ENCODE measurements at regions not wholly inside any gene's neighbourhood (a gene's known extent, or its start where the extent isn't known, plus 50 kb on each side); places are given as distances from the start of the nearest gene placed in this dataset.

GRCh38 chr2:128630974-128631697, 312.5 kb upstream of the HS6ST1 start:
- peaks cover 19 to 48% of the 10 kb centered on the region in 2 experiments for H3K27me3 ChIP-seq (ENCODE audit: control insufficient read depth in 2 of 2, insufficient read depth in 2 of 2, low read length in 2 of 2)
- H2AFZ ChIP-seq (ENCODE audit: low read depth, low read length) = no peak overlapping the region
- in situ Hi-C loops (cut with MboI) (no loop called here), intact Hi-C loops (cut with micrococcal nuclease) (no loop called here)
- no peak overlapping the region for H3K9ac ChIP-seq (ENCODE audit: insufficient read depth in 1 of 2, low read depth in 2 of 2, low read length in 2 of 2)
- no peaks in the 10 kb centered on the region for H3K36me3 ChIP-seq (ENCODE audit: control insufficient read depth, insufficient read depth, low read length)
- no peak overlapping the region for H3K4me2 ChIP-seq (ENCODE audit: insufficient read depth, low read length)
- TF ChIP-seq XRCC4 (IDR thresholded peaks at IDR 0.05; ENCODE audit: extremely low read depth, insufficient read depth, insufficient read length) = no peak
- no peak for TF ChIP-seq ZNF76 (CRISPR knock-in tag; IDR thresholded peaks at IDR 0.05; ENCODE audit: borderline replicate concordance)
- TF ChIP-seq L3MBTL2 (IDR thresholded peaks at IDR 0.05) = no peak
- no peak for TF ChIP-seq ATF1 (CRISPR knock-in tag; IDR thresholded peaks at IDR 0.05)
- TF ChIP-seq ATF1 (tag; IDR thresholded peaks at IDR 0.05) = no peak
- TF ChIP-seq NKRF (IDR thresholded peaks at IDR 0.05; ENCODE audit: borderline replicate concordance) = no peak
- no peak for TF ChIP-seq ELK1 (CRISPR knock-in tag; IDR thresholded peaks at IDR 0.05)
- TF ChIP-seq NCOA6 (IDR thresholded peaks at IDR 0.05) = no peak
- no peak for TF ChIP-seq ZNF274 (IDR thresholded peaks at IDR 0.05; ENCODE audit: borderline replicate concordance, low read depth, low read length)
- TF ChIP-seq ZKSCAN3 (CRISPR knock-in tag; IDR thresholded peaks at IDR 0.05) = no peak
- no peak for TF ChIP-seq ZKSCAN1 (IDR thresholded peaks at IDR 0.05; ENCODE audit: low read depth, low read length)
- no peak for TF ChIP-seq PHB2 (IDR thresholded peaks at IDR 0.05; ENCODE audit: low read depth)
- FAIRE-seq (no peak), ATAC-seq (no peak), DNase-seq (ENCODE audit: extremely low read depth in 1 of 4, low spot score in 3 of 4) (no peak)
- H4K20me1 ChIP-seq (replicated peaks; ENCODE audit: control insufficient read depth, insufficient read depth, low read length) = no peaks in the 10 kb centered on the region; the same call in none of the 2 replicates
- H3K27ac ChIP-seq (ENCODE audit: extremely low read depth, low read depth, low read length) = no peak overlapping the region
- H3K79me2 ChIP-seq (ENCODE audit: control insufficient read depth, insufficient read depth, low read length) = no peaks in the 10 kb centered on the region
- ChIA-PET POLR2A (interaction anchor here (0.6 kb wide), 1 partner anchor 19 kb away, joined by 4 read pairs; no protein-coding TSS in a partner anchor), CTCF (ENCODE audit: low intra/inter-chr PET ratio) (no interaction called here)
- WGBS (ENCODE audit: insufficient coverage, low coverage, missing lambda C conversion rate) = 0% methylated on average over 12 of the region's 12 CpGs
- no peaks in the 10 kb centered on the region for H3K4me1 ChIP-seq (replicated peaks in 1 of 2; ENCODE audit: control insufficient read depth in 2 of 2, insufficient read depth in 2 of 2, low read length in 2 of 2)
- H3K9me1 ChIP-seq (ENCODE audit: control insufficient read depth, insufficient read depth, low read length) = no peaks in the 10 kb centered on the region
- no TSS peak for BruUV-seq (replicated peaks)
- H3K4me3 ChIP-seq = no peak overlapping the region
- no peaks in the 10 kb centered on the region for H3K9me3 ChIP-seq (replicated peaks; ENCODE audit: control insufficient read depth, insufficient read depth, low read depth, low read length)
